ENCODE measurements at regions not wholly inside any gene's neighbourhood (a gene's known extent, or its start where the extent isn't known, plus 50 kb on each side); places are given as distances from the start of the nearest gene placed in this dataset.

DNA sequence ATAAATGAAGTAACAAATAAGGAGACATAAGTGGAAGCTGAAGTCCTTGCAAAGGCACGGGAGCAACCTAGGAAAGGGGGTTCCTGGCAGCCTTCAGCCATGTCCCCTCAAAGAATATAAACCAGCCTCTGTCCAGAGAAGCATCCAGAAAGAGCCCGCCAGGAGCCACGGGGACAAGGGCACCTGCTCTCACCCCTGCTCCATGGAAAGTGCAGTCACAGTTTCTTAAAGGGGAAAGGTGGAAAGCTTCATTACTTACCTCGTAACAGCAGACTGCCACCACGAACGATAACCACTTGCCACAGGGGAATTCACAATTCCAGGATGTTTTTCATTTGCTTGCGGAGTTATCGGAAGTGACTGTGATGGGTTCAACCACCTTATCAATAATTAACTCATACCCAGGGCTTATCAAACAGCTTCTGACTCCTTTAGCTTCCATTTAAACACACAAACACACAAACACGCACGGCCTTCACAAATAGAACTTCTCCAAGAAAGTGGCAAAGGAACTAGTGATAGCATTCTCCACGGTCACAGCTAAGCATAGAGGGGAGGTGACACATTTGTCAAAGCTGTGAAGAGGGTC is 134.2 kb upstream of the IGF1R start:
- Histone ChIP-seq H3K27me3 (ENCODE audit: insufficient read depth, low read length) (no peaks in the 10 kb centered on the region), H3K36me3 (ENCODE audit: insufficient read depth, low read length) (no peaks in the 10 kb centered on the region), H3K4me1 (ENCODE audit: insufficient read depth, low read length) (no peaks in the 10 kb centered on the region), H3K9me3 (ENCODE audit: low read depth, low read length) (no peaks in the 10 kb centered on the region), H4K20me1 (ENCODE audit: insufficient read depth, low read length) (no peaks in the 10 kb centered on the region), H3K79me2 (ENCODE audit: insufficient read depth, low read length) (no peaks in the 10 kb centered on the region), H3K27ac (ENCODE audit: low read depth, low read length) (no peak overlapping the region), H3K4me2 (ENCODE audit: insufficient read depth, low read length) (no peak overlapping the region), H3K4me3 (ENCODE audit: insufficient read depth, low read length) (no peak overlapping the region), H2AFZ (ENCODE audit: low read length) (no peak overlapping the region)
- TF ChIP-seq, protein P1, sequence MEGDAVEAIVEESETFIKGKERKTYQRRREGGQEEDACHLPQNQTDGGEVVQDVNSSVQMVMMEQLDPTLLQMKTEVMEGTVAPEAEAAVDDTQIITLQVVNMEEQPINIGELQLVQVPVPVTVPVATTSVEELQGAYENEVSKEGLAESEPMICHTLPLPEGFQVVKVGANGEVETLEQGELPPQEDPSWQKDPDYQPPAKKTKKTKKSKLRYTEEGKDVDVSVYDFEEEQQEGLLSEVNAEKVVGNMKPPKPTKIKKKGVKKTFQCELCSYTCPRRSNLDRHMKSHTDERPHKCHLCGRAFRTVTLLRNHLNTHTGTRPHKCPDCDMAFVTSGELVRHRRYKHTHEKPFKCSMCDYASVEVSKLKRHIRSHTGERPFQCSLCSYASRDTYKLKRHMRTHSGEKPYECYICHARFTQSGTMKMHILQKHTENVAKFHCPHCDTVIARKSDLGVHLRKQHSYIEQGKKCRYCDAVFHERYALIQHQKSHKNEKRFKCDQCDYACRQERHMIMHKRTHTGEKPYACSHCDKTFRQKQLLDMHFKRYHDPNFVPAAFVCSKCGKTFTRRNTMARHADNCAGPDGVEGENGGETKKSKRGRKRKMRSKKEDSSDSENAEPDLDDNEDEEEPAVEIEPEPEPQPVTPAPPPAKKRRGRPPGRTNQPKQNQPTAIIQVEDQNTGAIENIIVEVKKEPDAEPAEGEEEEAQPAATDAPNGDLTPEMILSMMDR (IDR thresholded peaks at IDR 0.05; ENCODE audit: extremely low read depth, low read depth, low read length), result no peak
- no peak for DNase-seq (ENCODE audit: insufficient read length, low spot score, missing footprints)

DNA sequence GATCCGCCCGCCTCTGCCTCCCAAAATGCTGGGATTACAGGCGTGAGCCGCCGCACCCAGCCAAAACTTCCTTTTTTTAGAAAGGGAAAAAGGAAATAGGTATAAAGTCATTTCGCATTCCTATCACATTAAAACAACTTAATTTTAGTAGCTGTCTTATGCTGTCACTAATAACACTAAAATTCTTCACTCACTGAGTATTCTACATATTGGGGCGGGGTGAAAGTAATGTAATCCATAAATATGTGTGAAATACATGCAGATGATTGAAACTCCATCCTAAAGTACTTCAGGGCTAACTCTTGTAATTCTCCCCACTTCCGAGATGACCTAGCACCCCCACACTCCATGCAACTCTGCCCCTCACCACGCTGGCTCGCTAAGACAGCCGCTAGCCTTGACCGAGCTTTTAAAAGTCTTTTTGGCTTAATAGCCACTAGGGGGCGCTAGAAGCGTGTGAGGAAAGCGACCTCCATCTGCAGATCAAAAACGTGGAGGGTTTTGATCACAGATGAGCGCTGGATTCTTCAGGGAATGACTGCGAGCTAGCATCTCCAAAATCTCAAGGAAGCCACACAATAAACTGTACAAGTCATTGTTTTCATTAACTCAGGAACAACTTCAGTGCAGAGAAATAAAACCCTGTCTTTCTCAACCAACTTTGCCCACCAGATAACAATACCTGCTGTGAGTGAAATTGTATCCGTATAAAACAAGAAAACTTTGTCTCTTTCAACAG is 129.3 kb upstream of the IGF1R start:
- Histone ChIP-seq H3K4me3 (ENCODE audit: insufficient read depth, low read length) (no peak overlapping the region), H3K27me3 (ENCODE audit: insufficient read depth, low read length) (no peaks in the 10 kb centered on the region), H3K9me3 (ENCODE audit: low read depth, low read length) (no peaks in the 10 kb centered on the region), H3K4me1 (ENCODE audit: insufficient read depth, low read length) (no peaks in the 10 kb centered on the region), H4K20me1 (ENCODE audit: insufficient read depth, low read length) (no peaks in the 10 kb centered on the region), H3K4me2 (ENCODE audit: insufficient read depth, low read length) (peak overlapping the region; percentile 57), H3K27ac (ENCODE audit: low read depth, low read length) (no peak overlapping the region), H3K36me3 (ENCODE audit: insufficient read depth, low read length) (no peaks in the 10 kb centered on the region), H3K79me2 (ENCODE audit: insufficient read depth, low read length) (no peaks in the 10 kb centered on the region), H2AFZ (ENCODE audit: low read length) (peak overlapping the region; percentile 11)
- TF ChIP-seq, protein P1 (IDR thresholded peaks at IDR 0.05; ENCODE audit: extremely low read depth, low read depth, low read length), result peak; percentile 77
- peak; percentile 96 for DNase-seq (ENCODE audit: insufficient read length, low spot score, missing footprints)

DNA sequence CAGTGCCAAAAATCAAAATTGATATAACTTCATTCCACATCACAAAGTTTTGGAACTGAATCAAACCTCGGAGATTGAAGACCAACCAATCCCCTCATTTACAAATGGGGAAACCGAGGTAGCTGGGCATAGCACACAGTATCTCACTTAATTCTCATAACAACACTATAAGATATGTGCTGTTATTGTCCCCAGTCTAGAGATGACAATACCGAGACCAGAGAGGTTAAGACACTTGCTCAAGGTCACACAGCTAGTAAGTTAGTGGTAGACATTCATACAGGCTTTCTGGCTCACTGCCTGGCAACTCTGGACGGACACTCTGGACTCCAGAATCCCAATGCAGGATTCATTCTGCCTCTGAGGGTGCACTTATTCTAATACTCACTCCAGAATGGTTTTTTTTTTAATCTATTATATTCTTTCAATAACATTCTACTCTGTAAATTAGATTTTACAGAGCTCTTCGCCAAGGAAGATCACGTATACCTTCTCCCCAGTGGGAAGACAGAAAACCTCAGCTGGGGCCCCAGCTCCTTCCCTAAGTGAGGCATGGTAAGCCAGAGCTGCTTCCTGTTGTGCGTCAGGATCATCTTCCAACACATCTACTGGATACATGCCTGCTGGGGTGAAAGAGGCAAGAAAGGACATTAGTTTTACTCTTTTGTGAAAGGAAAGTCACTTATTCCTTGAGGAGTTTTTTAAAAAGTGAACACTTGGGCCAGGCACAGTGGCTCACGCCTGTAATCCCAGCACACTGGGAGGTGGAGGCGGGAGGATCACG is 128.4 kb upstream of the IGF1R start:
- no peaks in the 10 kb centered on the region for H3K27me3 ChIP-seq (ENCODE audit: insufficient read depth, low read length)
- DNase-seq (ENCODE audit: insufficient read length, low spot score, missing footprints), result no peak
- H3K4me3 ChIP-seq (ENCODE audit: insufficient read depth, low read length), result no peak overlapping the region
- H4K20me1 ChIP-seq (ENCODE audit: insufficient read depth, low read length), result no peaks in the 10 kb centered on the region
- H3K36me3 ChIP-seq (ENCODE audit: insufficient read depth, low read length), result no peaks in the 10 kb centered on the region
- H3K27ac ChIP-seq (ENCODE audit: low read depth, low read length), result no peak overlapping the region
- TF ChIP-seq, protein P1 (IDR thresholded peaks at IDR 0.05; ENCODE audit: extremely low read depth, low read depth, low read length), result no peak
- H2AFZ ChIP-seq (ENCODE audit: low read length), result no peak overlapping the region
- H3K4me2 ChIP-seq (ENCODE audit: insufficient read depth, low read length), result no peak overlapping the region
- no peaks in the 10 kb centered on the region for H3K9me3 ChIP-seq (ENCODE audit: low read depth, low read length)
- no peaks in the 10 kb centered on the region for H3K4me1 ChIP-seq (ENCODE audit: insufficient read depth, low read length)
- no peaks in the 10 kb centered on the region for H3K79me2 ChIP-seq (ENCODE audit: insufficient read depth, low read length)

DNA sequence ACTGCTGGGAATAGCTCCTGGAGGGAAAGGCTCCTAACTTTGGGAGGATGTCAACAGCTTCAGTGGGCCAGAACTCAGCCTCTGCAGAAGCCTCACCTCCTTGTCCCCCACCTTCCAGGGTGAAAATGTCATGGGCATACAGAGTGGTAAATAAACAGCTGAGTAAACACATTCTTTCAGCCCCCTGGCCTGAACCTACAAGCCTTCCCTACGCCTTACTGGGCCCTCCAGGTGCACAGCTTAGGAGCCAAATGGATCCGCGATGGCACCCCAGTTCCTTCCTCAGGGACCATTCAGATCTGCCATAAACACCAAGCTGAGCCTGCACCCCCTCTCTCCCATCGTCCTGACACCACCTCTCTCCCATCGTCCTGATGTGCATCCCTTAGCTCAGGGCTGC is 126.2 kb upstream of the IGF1R start:
- DNase-seq (ENCODE audit: insufficient read length, low spot score, missing footprints), result no peak
- Histone ChIP-seq H3K9me3 (ENCODE audit: low read depth, low read length) (no peaks in the 10 kb centered on the region), H3K4me1 (ENCODE audit: insufficient read depth, low read length) (no peaks in the 10 kb centered on the region), H3K27ac (ENCODE audit: low read depth, low read length) (no peak overlapping the region), H3K36me3 (ENCODE audit: insufficient read depth, low read length) (no peaks in the 10 kb centered on the region), H3K4me2 (ENCODE audit: insufficient read depth, low read length) (no peak overlapping the region), H3K27me3 (ENCODE audit: insufficient read depth, low read length) (no peaks in the 10 kb centered on the region), H4K20me1 (ENCODE audit: insufficient read depth, low read length) (no peaks in the 10 kb centered on the region), H3K79me2 (ENCODE audit: insufficient read depth, low read length) (no peaks in the 10 kb centered on the region), H2AFZ (ENCODE audit: low read length) (no peak overlapping the region), H3K4me3 (ENCODE audit: insufficient read depth, low read length) (no peak overlapping the region)
- TF ChIP-seq, protein P1 (IDR thresholded peaks at IDR 0.05; ENCODE audit: extremely low read depth, low read depth, low read length), result no peak

Measured in osteoblast (primary cell).